ENCODE measurements at regions not wholly inside any gene's neighbourhood (a gene's known extent, or its start where the extent isn't known, plus 50 kb on each side); places are given as distances from the start of the nearest gene placed in this dataset.

GRCh38 chr1:114032271-114033215 is 53.3 kb downstream of the OLFML3 start:
- Histone ChIP-seq H3K27ac (ENCODE audit: control insufficient read depth, insufficient read depth) (no peak overlapping the region), H2AFZ (ENCODE audit: control insufficient read depth, low read depth, low read length) (no peak overlapping the region), H3K79me2 (ENCODE audit: control insufficient read depth, insufficient read depth, low read length) (no peaks in the 10 kb centered on the region), H3K9me3 (replicated peaks; ENCODE audit: control insufficient read depth, insufficient read depth, low read length) (no peaks in the 10 kb centered on the region), H3K4me3 (no peak overlapping the region), H4K20me1 (ENCODE audit: control insufficient read depth, insufficient read depth) (no peaks in the 10 kb centered on the region), H3K4me1 (ENCODE audit: control insufficient read depth, insufficient read depth, low read length) (no peaks in the 10 kb centered on the region), H3K36me3 (ENCODE audit: control insufficient read depth in 2 of 2, insufficient read depth in 2 of 2, low read length in 1 of 2) (no peaks in the 10 kb centered on the region), H3K27me3 (replicated peaks in 1 of 2; ENCODE audit: control insufficient read depth in 2 of 2, insufficient read depth in 2 of 2, low read length in 1 of 2) (no peaks in the 10 kb centered on the region; a peak in 3 of 4 replicates), H3K9ac (ENCODE audit: control insufficient read depth, insufficient read depth, low read length) (no peak overlapping the region), H3K4me2 (ENCODE audit: control insufficient read depth, insufficient read depth) (no peak overlapping the region)
- ChIA-PET CTCF (interaction anchor here (1.2 to 2.1 kb wide), 4 partner anchors 9 to 250 kb away, joined by 3 to 13 read pairs (median 4); no protein-coding TSS in a partner anchor), POLR2A (no interaction called here), RAD21 (ENCODE audit: unreplicated experiment) (no interaction called here), SMC1A (ENCODE audit: uncharacterized antibody, unreplicated experiment) (no interaction called here)
- ATAC-seq (no peak), DNase-seq (ENCODE audit: low read depth, low spot score) (no peak), FAIRE-seq (no peak)
- intact Hi-C loops (cut with micrococcal nuclease; ENCODE audit: unreplicated experiment) (loop anchor here (5.0 kb wide), 1 partner anchor 250 kb away; no protein-coding TSS in a partner anchor), in situ Hi-C loops (cut with MboI) (no loop called here)
- 6% methylated on average over 7 of the region's 7 CpGs for WGBS (ENCODE audit: insufficient coverage, insufficient replicate concordance, low lambda C conversion rate, missing lambda C conversion rate)
- BruUV-seq (replicated peaks) = no TSS peak
- TF ChIP-seq HSF1 (IDR thresholded peaks at IDR 0.05; ENCODE audit: low read depth, low read length) (no peak), ZNF592 (IDR thresholded peaks at IDR 0.05) (no peak), SUPT20H (IDR thresholded peaks at IDR 0.05; ENCODE audit: borderline replicate concordance, control insufficient read depth, low read depth, low read length) (no peak), TAF1 (IDR thresholded peaks at IDR 0.05; ENCODE audit: borderline replicate concordance, low read depth, low read length) (no peak), E4F1 (IDR thresholded peaks at IDR 0.05; ENCODE audit: borderline replicate concordance, partially characterized antibody) (no peak), NFIC (IDR thresholded peaks at IDR 0.05; ENCODE audit: low read depth, low read length) (no peak), EP300 (IDR thresholded peaks at IDR 0.05; ENCODE audit: borderline replicate concordance in 1 of 2, control insufficient read depth in 1 of 2, low read depth in 2 of 2, low read length in 2 of 2) (no peak)
